CD4-positive, alpha-beta T cell treated with Interferon alpha-2 for 1 hour (primary cell): ENCODE measurements at regions not wholly inside any gene's neighbourhood (a gene's known extent, or its start where the extent isn't known, plus 50 kb on each side); places are given as distances from the start of the nearest gene placed in this dataset.

ENCODE experiments used
- DNase-seq, 2 donors: peaks; one replicate each; pipeline ENCODE4 v3.0.0-alpha.2; 2020 to 2022

GRCh38 chr13:89673789-89674311, 1673.6 kb upstream of the MIR17HG start:
- DNase-seq = no peak

GRCh38 chr13:89678466-89679121, 1668.9 kb upstream of the MIR17HG start:
- DNase-seq = no peak

GRCh38 chr13:89684896-89685295, 1662.6 kb upstream of the MIR17HG start:
- no peak for DNase-seq

GRCh38 chr13:89686171-89686570, 1661.3 kb upstream of the MIR17HG start:
- DNase-seq = no peak

GRCh38 chr13:89687066-89687465, 1660.4 kb upstream of the MIR17HG start:
- no peak for DNase-seq

GRCh38 chr13:89688918-89689317, 1658.6 kb upstream of the MIR17HG start:
- DNase-seq = no peak

GRCh38 chr13:89694451-89694850, 1653.0 kb upstream of the MIR17HG start:
- no peak for DNase-seq

GRCh38 chr13:89695343-89696257, 1651.9 kb upstream of the MIR17HG start:
- DNase-seq = no peak

- no peak for DNase-seq
Observed at GRCh38 chr13:89701913-89702312, 1645.6 kb upstream of the MIR17HG start.

GRCh38 chr13:89704040-89704439, 1643.4 kb upstream of the MIR17HG start:
- no peak for DNase-seq

- no peak for DNase-seq
Observed at GRCh38 chr13:89708013-89708412, 1639.5 kb upstream of the MIR17HG start.

- DNase-seq = no peak
Observed at GRCh38 chr13:89721216-89721615, 1626.3 kb upstream of the MIR17HG start.

- no peak for DNase-seq
Observed at GRCh38 chr13:89726690-89727435, 1620.6 kb upstream of the MIR17HG start.

GRCh38 chr13:89733829-89734228, 1613.7 kb upstream of the MIR17HG start:
- no peak for DNase-seq

GRCh38 chr13:89737051-89737450, 1610.4 kb upstream of the MIR17HG start:
- DNase-seq = no peak

GRCh38 chr13:89738072-89738471, 1609.4 kb upstream of the MIR17HG start:
- no peak for DNase-seq

- DNase-seq = no peak
Observed at GRCh38 chr13:89740994-89741685, 1606.3 kb upstream of the MIR17HG start.

- DNase-seq = no peak
Observed at GRCh38 chr13:89746554-89746953, 1600.9 kb upstream of the MIR17HG start.

GRCh38 chr13:89748716-89749115, 1598.8 kb upstream of the MIR17HG start:
- DNase-seq = no peak

GRCh38 chr13:89749888-89750287, 1597.6 kb upstream of the MIR17HG start:
- no peak for DNase-seq

- DNase-seq = no peak
Observed at GRCh38 chr13:89750371-89750770, 1597.1 kb upstream of the MIR17HG start.

- DNase-seq = no peak
Observed at GRCh38 chr13:89751432-89751930, 1596.0 kb upstream of the MIR17HG start.
